Fibroblast of skin of right quadriceps (primary cell): ENCODE measurements at regions not wholly inside any gene's neighbourhood (a gene's known extent, or its start where the extent isn't known, plus 50 kb on each side); places are given as distances from the start of the nearest gene placed in this dataset.
"Not testable (repeated sequence)": the region's sequence is repeated elsewhere in the genome, so short reads cannot be mapped to it uniquely, and the experiment has no call there.

Experiments
- DNase-seq: peaks from one replicate; pipeline ENCODE4 v3.0.0-alpha.2; 2013

GRCh38 chr2:89834306-89834705 lies 1142.8 kb downstream of the RPIA start:
- DNase-seq, result no peak

- DNase-seq, result peak; percentile 37
Measured at GRCh38 chr2:89836326-89836725, 1144.9 kb downstream of the RPIA start.

GRCh38 chr2:89837962-89838625 lies 1146.6 kb downstream of the RPIA start:
- no peak for DNase-seq

GRCh38 chr2:89840175-89840574 lies 1148.7 kb downstream of the RPIA start:
- not testable (repeated sequence) for DNase-seq

- not testable (repeated sequence) for DNase-seq
Measured at GRCh38 chr2:89840781-89841475, 1149.5 kb downstream of the RPIA start.

- DNase-seq, result no peak
Measured at GRCh38 chr2:89841476-89841840, 1150.0 kb downstream of the RPIA start.

GRCh38 chr2:89842180-89842908 lies 1150.9 kb downstream of the RPIA start:
- no peak for DNase-seq

- no peak for DNase-seq
Measured at GRCh38 chr2:89844221-89844943, 1152.9 kb downstream of the RPIA start.

GRCh38 chr2:89845532-89845931 lies 1154.1 kb downstream of the RPIA start:
- no peak for DNase-seq

- DNase-seq, result no peak
Measured at GRCh38 chr2:89848114-89848513, 1156.6 kb downstream of the RPIA start.

- no peak for DNase-seq
Measured at GRCh38 chr2:89848763-89849368, 1157.4 kb downstream of the RPIA start.

GRCh38 chr2:89849731-89850130 lies 1158.3 kb downstream of the RPIA start:
- DNase-seq, result no peak

GRCh38 chr2:89850481-89850880 lies 1159.0 kb downstream of the RPIA start:
- no peak for DNase-seq

GRCh38 chr2:89850881-89851582 lies 1159.6 kb downstream of the RPIA start:
- no peak for DNase-seq

- DNase-seq, result no peak
Measured at GRCh38 chr2:89851583-89851905, 1160.1 kb downstream of the RPIA start.

- DNase-seq, result not testable (repeated sequence)
Measured at GRCh38 chr2:89853427-89853826, 1162.0 kb downstream of the RPIA start.

- DNase-seq, result not testable (repeated sequence)
Measured at GRCh38 chr2:89855752-89856151, 1164.3 kb downstream of the RPIA start.

- not testable (repeated sequence) for DNase-seq
Measured at GRCh38 chr2:89856305-89856704, 1164.8 kb downstream of the RPIA start.

GRCh38 chr2:89862164-89862563 lies 1170.7 kb downstream of the RPIA start:
- DNase-seq, result not testable (repeated sequence)

- not testable (repeated sequence) for DNase-seq
Measured at GRCh38 chr2:89863209-89863608, 1171.7 kb downstream of the RPIA start.

- not testable (repeated sequence) for DNase-seq
Measured at GRCh38 chr2:89874810-89875595, 1183.5 kb downstream of the RPIA start.
